Upper lobe of left lung (tissue), 4 donors: ENCODE measurements at regions not wholly inside any gene's neighbourhood (a gene's known extent, or its start where the extent isn't known, plus 50 kb on each side); places are given as distances from the start of the nearest gene placed in this dataset.

Experiments used
- CTCF ChIP-seq, 6 experiments: fragments of 450-650 bp in 4 of 6; fragments of 200-600 bp in 2 of 6; sonication (generic) in 2 of 6; IDR thresholded peaks; one replicate each; pipeline ENCODE4 v1.5.1; 2016 to 2019; ENCODE audit warnings: antibody characterized with exemption in 6 of 6
- EP300 ChIP-seq, 4 donors: sonication (generic); formaldehyde crosslinking; IDR thresholded peaks; one replicate each; pipeline ENCODE4 v1.5.1; 2017; ENCODE audit warnings: antibody characterized with exemption in 4 of 4, control low read depth in 2 of 4
- POLR2A ChIP-seq, 4 donors: fragments of 450-650 bp; IDR thresholded peaks; one replicate each; pipeline ENCODE4 v1.5.1; 2016 to 2017; ENCODE audit warnings: antibody characterized with exemption in 4 of 4, mild to moderate bottlenecking in 2 of 4

GRCh38 chr18:27242392-27243047, 57.4 kb upstream of the CHST9 start:
- TF ChIP-seq CTCF (IDR thresholded peaks at IDR 0.05): no peak
- TF ChIP-seq EP300 (IDR thresholded peaks at IDR 0.05): no peak
- no peak for TF ChIP-seq POLR2A (IDR thresholded peaks at IDR 0.05)
